Left cardiac atrium (tissue), 4 donors: ENCODE measurements at regions not wholly inside any gene's neighbourhood (a gene's known extent, or its start where the extent isn't known, plus 50 kb on each side); places are given as distances from the start of the nearest gene placed in this dataset.
"Not testable (repeated sequence)": the region's sequence is repeated elsewhere in the genome, so short reads cannot be mapped to it uniquely, and the experiment has no call there.

Experiments
- ATAC-seq, 2 donors: fragments of 200-7000 bp; cut with Tn5 transposase; one replicate each; pipeline ENCODE4 v1.9.1; 2020; ENCODE audit warnings: mild to moderate bottlenecking in 2 of 2, moderate library complexity in 2 of 2
- DNase-seq: peaks from one replicate; pipeline ENCODE4 v3.0.0-alpha.2; 2020
- intact Hi-C, 2 donors: fragments of 100-400 bp; cut with DNase I; formaldehyde crosslinking; loops; one replicate each; pipeline versions ENCODE4 v1.14.1 to v1.15.1; 2022 to 2023
- donor health status: DM: no; HTN: yes; CAD: no.
- donor health status: DM: no; HTN: yes; CAD: no; lungs with severe emphysema.
- donor health status: DM: yes; HTN: yes; CAD: no.
- donor health status: Dilated cardiomyopathy.

DNA sequence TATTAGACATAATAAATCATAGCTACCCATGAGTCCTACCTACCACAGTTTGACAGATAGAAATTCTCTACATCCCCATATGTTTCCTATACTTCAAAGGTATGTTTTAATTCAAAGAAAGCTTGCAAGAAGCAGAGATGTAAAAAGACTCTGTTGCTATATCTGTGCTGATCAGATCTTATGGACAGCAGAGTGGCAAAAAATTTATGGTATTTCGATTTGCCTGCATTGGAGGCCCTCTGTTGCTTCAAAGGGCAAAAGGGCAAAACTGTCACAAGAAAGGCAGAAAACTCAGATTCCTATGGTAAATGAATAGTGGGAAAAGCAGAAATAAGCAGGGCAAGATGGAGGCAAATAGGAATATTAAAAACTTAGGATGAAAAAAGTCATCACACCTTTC is 447.8 kb upstream of the SPHKAP start:
- intact Hi-C loops: no loop called here
- DNase-seq: no peak
- no peak for ATAC-seq

DNA sequence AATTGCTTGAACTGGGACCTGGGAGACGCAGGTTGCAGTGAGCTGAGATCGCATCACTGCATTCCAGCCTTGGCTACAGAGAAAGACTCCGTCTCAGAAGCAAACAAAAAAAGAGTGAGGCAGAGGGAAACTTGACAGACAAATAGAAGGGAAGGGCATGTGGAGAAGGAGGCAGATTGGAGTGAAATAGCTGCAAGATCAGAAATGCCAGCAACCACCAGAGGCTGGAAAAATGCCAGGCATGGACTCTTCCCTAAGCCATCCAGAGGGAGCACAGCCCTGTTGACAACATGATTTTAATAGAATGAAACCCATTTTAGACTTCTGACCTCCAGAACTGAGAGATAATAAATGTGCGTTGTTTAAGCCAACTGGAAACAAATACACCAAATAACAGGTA is 447.2 kb upstream of the SPHKAP start:
- ATAC-seq (no peak), DNase-seq (no peak)
- intact Hi-C loops: no loop called here

DNA sequence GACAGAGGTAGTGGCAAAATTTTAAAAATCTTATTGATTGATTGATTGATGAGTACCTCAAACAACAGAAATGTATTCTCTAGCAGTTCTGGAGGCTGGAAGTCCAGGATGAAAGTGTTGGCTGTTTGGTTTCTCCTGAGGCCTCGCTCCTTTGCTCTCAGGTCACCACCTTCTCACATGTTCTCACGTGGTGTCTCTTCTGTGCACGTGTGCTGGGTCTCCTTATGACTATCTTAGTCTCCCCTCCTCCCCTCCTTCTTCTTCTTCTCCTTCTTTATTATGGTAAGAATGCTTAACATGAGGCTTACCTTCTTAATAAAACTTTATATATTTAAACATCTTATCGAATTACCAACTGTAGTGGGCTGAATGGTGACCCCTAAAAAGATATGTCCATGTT is 446.0 kb upstream of the SPHKAP start:
- intact Hi-C loops: no loop called here
- ATAC-seq (no peak), DNase-seq (no peak)

DNA sequence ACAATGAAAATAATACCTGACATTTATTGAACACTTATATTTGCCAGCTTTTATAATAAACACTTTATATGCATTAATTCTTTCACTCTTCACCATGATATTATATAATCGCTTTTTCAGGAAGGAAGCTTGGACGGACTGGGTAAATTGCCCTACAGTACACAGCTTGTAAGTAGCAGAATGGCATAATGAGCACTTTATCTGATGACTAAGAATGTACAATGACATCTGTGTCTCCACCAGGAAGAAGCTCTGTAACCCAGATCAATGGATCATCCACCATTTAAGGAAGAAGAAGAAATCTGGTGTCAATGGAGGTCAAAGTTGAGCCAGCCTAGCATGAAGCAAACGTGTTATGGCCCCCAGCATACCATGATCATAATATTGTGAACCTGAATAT is 444.0 kb upstream of the SPHKAP start:
- intact Hi-C loops: no loop called here
- ATAC-seq (no peak), DNase-seq (no peak)

DNA sequence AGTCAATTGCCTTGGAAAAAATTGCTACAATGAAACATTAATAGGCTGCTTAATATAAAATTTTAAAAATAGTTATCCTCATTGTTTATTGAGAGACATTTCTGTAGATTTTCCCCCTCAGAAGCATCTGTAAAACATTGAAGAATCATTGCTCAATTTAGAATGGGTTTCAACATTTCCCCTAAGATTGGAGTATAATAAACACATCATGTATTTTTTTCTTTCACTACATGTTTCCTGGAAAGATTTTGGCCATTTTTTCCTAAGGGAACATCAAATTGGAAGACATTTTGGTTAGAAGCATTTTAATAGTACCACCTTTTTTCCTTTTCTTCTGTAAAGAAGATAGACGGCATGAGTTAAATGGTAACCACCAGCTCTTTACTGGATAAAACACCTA is 443.2 kb upstream of the SPHKAP start:
- ATAC-seq (no peak), DNase-seq (no peak)
- intact Hi-C loops: no loop called here

DNA sequence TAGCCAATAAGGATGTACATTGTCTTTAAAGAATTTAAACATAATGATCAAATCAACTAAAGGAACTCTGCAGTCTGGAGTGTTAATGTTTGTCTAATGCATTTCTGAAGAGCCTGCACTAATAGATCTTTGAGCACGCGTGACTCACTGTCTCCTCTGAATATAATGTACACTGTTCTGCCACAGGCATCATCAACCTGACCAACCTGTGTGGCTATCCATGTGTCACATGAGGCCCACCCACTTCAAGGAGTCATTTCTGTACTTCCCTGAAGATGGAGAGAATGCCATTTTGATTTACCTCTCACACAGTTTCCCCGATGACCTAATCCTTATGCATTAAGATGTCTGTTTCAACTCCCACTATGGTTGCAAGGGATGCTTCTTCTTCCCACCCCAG is 434.0 kb upstream of the SPHKAP start:
- DNase-seq (no peak), ATAC-seq (no peak)

DNA sequence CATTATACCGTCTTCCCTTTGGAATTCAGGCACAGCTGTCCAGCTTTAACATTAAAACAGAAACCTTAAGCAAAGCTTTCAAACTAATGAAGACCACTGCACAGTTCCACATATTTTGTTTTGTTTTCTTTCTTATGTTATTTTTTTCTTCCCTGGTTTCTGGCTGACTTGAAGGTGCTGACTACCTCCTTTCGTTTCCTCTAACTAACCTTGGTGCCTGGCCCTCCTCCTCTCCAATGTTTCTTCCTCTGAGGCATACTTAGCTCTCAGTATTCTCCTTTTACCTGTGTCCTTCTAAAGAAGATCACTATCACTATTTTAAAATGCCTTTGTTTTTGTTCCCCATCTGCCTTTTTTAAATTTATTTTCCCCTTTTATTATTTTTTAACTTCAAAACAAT is 433.3 kb upstream of the SPHKAP start:
- DNase-seq (no peak), ATAC-seq (no peak)
- intact Hi-C loops: no loop called here

More for the DNA sequence above, 434.0 kb upstream of the SPHKAP start:
- intact Hi-C loops: no loop called here

DNA sequence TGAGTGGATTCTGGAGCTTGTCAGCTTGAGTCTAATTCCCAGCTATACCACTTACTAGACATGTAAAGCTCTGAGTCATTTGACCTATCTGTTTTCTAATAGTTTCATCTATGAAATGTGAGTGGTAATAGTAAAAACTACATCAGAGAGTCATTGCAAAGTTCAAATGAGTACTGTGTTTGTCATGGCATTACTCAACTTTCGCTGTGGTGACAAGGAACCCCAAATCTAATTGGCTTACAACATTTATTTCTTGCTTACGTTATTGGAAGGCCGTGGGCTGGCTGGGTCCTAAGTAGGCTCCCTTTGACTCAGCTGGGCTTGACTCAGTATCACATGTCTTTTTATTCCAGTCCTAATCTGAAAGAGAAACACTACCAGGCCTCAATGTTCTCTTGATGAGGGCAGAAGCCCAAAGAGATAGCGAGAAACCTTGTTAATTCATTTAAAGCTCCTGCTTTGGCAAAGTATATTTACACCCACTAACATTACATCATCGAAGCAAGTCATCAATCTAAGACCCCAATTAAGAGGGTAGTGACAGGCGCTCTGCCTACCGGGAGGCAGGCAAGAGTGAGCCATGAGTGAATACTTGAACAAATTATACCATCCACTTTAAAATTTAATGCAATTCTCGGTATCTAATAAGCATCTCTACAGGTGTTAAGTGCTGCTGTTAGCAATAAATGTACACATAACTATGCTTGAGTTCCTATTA is 431.8 kb upstream of the SPHKAP start:
- no peak for ATAC-seq
- no peak for DNase-seq
- intact Hi-C loops: no loop called here

DNA sequence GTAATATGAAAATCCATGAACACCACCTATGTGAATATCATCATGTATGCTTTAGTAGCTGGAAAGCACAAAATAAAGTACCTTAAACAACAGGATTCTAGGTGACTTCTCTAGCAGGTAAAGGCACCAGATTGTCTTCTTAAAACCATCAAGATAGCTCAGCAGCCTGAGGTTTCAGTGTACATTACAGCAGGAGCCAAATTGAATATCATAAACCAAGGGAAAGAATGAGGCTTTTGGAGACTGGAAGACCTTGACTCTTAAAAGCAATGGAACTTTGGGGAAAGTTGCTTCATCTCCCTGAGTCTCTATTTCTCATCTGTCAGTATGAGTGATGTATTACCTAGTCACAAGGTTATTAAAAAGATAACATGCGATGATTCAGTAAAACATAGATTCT is 429.7 kb upstream of the SPHKAP start:
- intact Hi-C loops: no loop called here
- DNase-seq (no peak), ATAC-seq (no peak)

DNA sequence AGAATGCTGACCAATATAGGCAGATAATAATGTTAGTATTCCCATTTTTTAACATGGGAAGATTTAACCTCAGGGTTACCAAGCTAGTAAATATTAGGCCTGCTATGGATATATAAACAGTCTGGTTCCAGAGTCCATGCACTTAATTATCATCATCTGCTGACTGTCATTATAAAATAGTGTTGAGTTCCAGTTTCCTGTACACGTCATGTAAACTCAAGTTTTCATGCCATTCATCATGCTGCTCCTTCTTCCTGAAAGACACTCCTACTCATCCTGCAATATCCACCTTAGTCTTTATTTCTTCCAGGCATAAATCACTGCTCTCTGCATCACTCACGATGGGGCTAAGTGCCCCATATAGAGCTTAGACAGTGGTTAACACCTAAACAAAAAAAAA is 420.8 kb upstream of the SPHKAP start:
- DNase-seq: no peak
- no peak for ATAC-seq
- intact Hi-C loops: no loop called here

DNA sequence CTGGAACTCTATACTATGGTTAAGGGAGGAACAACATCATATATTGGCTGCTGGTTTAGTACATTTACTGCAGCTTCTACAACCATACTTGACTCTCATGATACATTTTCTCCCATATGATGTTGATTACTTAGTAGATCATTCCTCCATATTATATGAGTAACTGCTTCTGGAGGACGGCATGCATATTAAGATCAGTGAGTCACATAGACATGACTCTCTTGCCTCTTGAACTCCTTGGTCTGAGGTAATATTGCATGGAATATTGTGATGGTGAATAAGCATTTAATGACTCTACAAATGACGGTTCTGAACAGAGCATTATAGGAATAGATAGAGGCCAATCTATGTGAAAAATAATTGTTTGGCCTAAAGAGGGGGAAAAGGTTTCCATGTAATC is 418.8 kb upstream of the SPHKAP start:
- DNase-seq (no peak), ATAC-seq (no peak)
- intact Hi-C loops: no loop called here

DNA sequence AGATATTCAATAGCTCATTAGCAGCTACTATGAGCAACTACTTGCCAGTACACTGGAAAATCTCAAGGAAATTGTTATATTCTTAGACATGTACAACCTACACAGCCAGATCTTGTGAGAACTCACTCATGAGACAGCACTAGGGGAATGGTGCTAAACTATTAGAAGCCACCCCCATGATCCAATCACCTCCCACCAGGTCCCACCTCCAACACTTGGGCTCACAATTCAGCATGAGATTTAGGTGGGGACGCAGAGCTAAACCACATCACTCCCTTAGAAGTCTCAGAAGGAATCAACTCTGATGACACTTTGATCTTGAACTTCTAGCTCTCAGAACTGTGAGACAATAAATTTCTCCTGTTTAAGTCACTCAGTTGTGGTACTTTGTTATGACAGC is 418.3 kb upstream of the SPHKAP start:
- no peak for DNase-seq
- no peak for ATAC-seq
- intact Hi-C loops: no loop called here

DNA sequence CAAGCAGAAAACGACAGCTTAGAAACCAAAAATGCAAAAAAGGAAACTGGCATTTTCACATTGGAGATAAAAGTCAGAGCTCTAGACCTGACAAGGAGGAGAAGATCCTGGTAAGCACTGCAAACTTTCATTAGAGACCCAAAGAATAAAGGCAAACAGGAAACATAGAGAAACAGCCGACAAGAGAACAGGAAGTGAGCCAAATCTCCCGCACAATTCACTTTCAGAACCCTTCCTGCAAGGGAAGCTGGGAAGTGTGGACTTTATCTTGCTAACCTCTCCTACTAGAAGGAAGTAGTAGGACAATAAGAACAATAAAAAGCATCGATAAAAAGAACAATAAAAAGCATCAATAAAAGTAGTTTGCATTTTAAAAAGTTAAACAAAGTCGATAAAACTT is 417.8 kb upstream of the SPHKAP start:
- no peak for DNase-seq
- no peak for ATAC-seq
- intact Hi-C loops: no loop called here

DNA sequence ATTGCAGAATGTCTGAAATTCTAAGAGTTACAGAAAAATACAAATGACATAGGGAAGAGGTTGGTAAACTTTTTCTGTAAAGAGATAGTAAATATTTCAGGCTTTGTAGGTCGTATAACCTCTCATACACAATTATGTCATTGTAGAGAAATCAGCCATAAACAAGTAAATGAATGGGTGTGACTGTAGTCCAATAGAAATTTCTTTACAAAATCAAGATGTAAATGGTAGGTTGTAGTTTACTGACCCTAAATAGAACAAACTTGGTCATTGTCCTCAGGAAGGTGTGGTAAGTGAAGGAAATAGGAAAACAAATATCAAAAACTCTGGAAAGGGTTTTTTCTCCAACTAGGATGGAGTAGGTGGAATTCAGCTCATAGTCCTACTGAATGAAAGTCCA is 415.5 kb upstream of the SPHKAP start:
- DNase-seq (no peak), ATAC-seq (no peak)
- intact Hi-C loops: no loop called here

DNA sequence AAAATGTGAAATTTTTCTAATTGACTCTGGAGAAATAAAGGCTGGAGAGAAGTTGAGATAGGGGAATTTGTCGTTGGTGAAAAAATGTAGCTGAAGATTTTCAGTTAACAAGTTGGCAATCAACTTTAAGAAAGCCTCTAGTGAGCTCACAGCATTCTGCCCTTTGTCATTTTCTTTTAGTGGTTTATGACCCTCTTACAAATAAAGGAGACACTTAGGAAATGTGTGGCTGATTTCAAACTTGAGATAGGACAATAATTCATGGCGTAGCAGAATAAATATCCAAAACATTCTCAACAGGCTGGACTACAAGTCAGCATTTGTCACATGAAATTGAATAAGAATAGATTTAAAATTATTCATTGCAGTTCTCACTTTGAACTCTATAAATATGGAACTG is 412.5 kb upstream of the SPHKAP start:
- ATAC-seq (no peak), DNase-seq (no peak)
- intact Hi-C loops: no loop called here

DNA sequence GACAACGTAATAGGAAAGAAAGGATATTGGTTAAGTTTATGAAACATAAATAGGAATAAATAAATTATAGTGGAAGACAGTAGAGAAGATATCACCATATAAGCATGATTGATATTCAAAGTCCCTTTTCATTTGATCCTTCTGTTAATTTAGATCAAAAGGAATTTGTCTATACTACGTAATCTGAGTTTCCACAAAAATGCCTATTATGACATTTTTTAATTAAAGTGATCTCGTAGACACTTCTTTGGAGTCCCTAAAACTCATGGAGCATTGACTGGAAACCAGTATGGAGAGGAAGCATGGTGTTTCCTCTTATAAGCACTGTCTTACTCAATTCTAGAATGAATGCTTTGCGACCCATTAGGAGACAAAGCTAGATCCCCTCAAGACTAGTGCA is 411.4 kb upstream of the SPHKAP start:
- ATAC-seq (no peak), DNase-seq (no peak)
- intact Hi-C loops: no loop called here

DNA sequence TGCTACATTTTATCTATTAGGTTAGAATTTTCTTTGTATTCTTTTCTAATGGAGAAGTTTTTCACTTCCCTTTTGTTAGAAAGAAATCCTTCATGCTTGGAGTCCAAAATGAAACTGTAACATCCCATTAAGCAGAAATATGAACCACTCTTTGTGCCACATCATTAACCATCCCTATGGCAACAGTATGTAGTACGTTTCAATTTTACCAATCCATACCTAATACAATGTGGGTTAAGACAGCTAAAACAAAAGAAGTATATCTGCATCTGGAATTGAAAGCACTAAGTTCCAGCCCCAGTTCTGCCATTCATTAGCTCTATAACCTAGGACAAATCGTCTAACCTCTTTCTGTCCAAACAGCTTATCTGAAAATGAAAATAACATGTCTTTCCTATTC is 409.2 kb upstream of the SPHKAP start:
- no peak for DNase-seq
- intact Hi-C loops: no loop called here

DNA sequence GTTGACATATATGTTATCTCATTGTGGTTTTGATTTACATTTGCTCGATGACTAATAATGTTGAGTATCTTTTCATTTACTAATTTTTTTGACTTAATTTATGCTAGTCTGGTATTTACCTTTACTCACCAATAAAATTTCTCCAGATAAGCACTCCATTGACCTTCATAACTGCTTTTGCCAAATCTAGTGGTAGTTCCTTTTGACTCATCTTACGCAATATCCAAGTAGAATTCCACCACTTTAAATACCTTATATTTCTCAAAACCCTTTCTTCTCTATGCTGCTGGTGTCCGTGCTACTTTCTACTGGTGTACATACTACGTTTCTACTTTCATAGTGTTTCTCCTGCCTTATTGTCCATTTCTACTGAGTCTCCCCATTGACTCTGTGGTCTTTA is 407.6 kb upstream of the SPHKAP start:
- no peak for DNase-seq
- intact Hi-C loops: no loop called here
- ATAC-seq: no peak

More for the DNA sequence above, 409.2 kb upstream of the SPHKAP start:
- ATAC-seq: no peak

DNA sequence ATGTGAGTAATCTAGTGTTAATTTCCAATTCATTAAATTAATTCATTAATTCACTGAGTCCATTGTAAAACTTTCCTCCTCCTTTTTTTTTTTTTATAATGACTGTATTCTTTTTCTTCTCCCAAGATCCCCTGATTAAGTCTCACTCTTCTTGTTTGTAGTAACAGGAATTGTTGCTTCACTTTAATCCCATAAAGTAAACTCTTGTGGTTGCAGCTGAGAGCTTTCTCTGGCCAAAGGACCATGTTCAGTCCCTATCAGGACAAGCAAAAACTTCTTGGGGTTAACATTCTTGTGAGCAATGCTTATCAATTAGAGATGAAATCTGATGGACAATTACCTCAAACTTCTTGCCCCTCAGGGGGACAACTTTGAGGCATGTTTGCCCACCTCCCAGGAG is 400.2 kb upstream of the SPHKAP start:
- intact Hi-C loops: no loop called here
- DNase-seq (no peak), ATAC-seq (no peak)

DNA sequence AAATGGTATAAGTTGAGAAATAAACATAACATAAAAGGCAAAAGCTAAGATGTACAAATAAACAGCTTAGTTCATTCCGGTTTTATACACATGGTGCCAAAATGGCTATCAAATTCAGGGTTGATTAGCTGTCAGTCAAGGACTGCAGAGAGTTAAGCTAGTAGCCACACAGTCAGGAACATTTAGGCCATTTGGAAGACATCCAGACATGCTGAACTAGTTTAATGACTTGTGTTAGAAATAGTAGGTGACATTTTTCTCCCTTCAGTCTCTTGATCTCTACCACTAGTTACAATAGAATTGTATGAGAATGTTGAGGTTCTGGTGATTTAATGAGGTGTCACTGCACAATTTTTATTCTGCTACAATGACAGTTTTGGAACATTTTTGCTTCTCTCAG is 394.4 kb upstream of the SPHKAP start:
- intact Hi-C loops: no loop called here
- ATAC-seq (no peak), DNase-seq (no peak)

DNA sequence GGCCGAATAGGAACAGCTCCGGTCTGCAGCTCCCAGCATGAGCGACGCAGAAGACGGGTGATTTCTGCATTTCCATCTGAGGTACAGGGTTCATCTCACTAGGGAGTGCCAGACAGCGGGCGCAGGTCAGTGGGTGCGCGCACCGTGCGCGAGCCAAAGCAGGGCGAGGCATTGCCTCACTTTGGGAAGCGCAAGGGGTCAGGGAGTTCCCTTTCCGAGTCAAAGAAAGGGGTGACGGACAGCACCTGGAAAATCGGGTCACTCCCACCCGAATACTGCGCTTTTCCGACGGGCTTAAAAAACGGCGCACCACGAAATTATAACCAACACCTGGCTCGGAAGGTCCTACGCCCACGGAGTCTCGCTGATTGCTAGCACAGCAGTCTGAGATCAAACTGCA is 386.8 kb upstream of the SPHKAP start:
- ATAC-seq, intact Hi-C loops, DNase-seq: not testable (repeated sequence)

DNA sequence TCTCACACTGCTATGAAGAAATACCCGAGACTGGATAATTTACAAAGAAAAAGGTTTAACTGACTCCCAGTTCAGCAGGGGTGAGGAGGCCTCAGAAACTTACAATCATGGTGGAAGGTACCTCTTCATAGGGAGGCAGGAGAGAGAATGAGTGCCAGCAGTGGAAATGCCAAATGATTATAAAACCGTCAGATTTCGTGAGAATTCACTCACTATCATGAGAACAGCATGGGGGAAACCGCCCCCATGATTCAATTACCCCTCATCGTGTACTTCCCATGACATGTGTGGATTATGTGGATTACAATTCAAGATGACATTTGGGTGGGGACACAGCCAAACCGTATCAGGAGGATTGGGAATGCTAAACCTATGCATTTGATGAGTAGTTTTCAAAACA is 380.3 kb upstream of the SPHKAP start:
- DNase-seq (no peak), ATAC-seq (no peak)
- intact Hi-C loops: no loop called here
